Spleen (tissue), 11 donors: ENCODE measurements at regions not wholly inside any gene's neighbourhood (a gene's known extent, or its start where the extent isn't known, plus 50 kb on each side); places are given as distances from the start of the nearest gene placed in this dataset.

Source experiments
- DNase-seq: peaks from one replicate; pipeline ENCODE4 v3.0.0-alpha.2; 2020
- H3K27ac ChIP-seq, 8 donors: fragments of 200-600 bp; sonication (generic) in 7 of 8; 1 replicate in 4 of 8; 2 replicates in 4 of 8; pipeline versions ENCODE4 v1.5.0 to v1.8.0; 2016 to 2021; ENCODE audit warnings: inconsistent platforms in 4 of 8, mild to moderate bottlenecking in 4 of 8, moderate library complexity in 1 of 8
- H3K27me3 ChIP-seq, 7 donors: fragments of 200-600 bp; sonication (generic) in 6 of 7; replicated peaks in 1 of 7; 1 replicate in 4 of 7; 2 replicates in 3 of 7; pipeline versions ENCODE4 v1.5.0 to v1.8.0; 2016 to 2021; ENCODE audit warnings: inconsistent platforms in 3 of 7, mild to moderate bottlenecking in 1 of 7
- H3K36me3 ChIP-seq, 6 donors: fragments of 200-600 bp; sonication (generic) in 5 of 6; 1 replicate in 4 of 6; 2 replicates in 2 of 6; pipeline versions ENCODE4 v1.5.0 to v1.8.0; 2016 to 2021; ENCODE audit warnings: inconsistent platforms in 2 of 6
- H3K4me1 ChIP-seq, 6 donors: fragments of 200-600 bp; sonication (generic) in 5 of 6; 1 replicate in 3 of 6; 2 replicates in 3 of 6; pipeline versions ENCODE4 v1.5.0 to v1.8.0; 2016 to 2021; ENCODE audit warnings: inconsistent platforms in 3 of 6
- H3K4me3 ChIP-seq, 8 donors: fragments of 200-600 bp; sonication (generic) in 7 of 8; 1 replicate in 4 of 8; 2 replicates in 4 of 8; pipeline versions ENCODE4 v1.5.0 to v1.8.0; 2016 to 2021; ENCODE audit warnings: inconsistent platforms in 4 of 8, mild to moderate bottlenecking in 4 of 8, moderate library complexity in 2 of 8
- H3K9me3 ChIP-seq, 8 donors: fragments of 200-600 bp; sonication (generic) in 7 of 8; 1 replicate in 4 of 8; 2 replicates in 4 of 8; pipeline versions ENCODE4 v1.5.0 to v1.8.0; 2016 to 2021; ENCODE audit warnings: inconsistent platforms in 4 of 8
- POLR2A ChIP-seq, 3 donors: fragments of 450-650 bp; IDR thresholded peaks; one replicate each; pipeline ENCODE4 v1.5.1; 2017; ENCODE audit warnings: antibody characterized with exemption in 3 of 3, mild to moderate bottlenecking in 1 of 3
- POLR2AphosphoS5 ChIP-seq, 3 donors: sonication (generic); formaldehyde crosslinking; IDR thresholded peaks; one replicate each; pipeline ENCODE4 v1.5.1; 2017; ENCODE audit warnings: antibody characterized with exemption in 3 of 3
- WGBS, 5 donors: extraction: QIAGEN DNeasy Blood & Tissue Kit in 3 of 5; methylation state at CpG; one replicate each; pipeline versions ENCODE4 v1.1.5 to v1.1.7; 2013 to 2018; 5-methylcytosine and 5-hydroxymethylcytosine counted together
- intact Hi-C: fragments of 100-400 bp; cut with DNase I; formaldehyde crosslinking; loops from one replicate; pipeline ENCODE4 v1.15.0; 2023; ENCODE audit warnings: low total_unique reads
- TF ChIP-seq, protein P1 (sequence below), 11 experiments: fragments of 200-600 bp in 7 of 11; fragments of 450-650 bp in 4 of 11; sonication (generic) in 4 of 11; IDR thresholded peaks in 8 of 11; conservative IDR thresholded peaks in 3 of 11; 1 replicate in 7 of 11; 2 replicates in 4 of 11; pipeline versions ENCODE4 v1.4.0 to v1.8.0; 2016 to 2021; ENCODE audit warnings: antibody characterized with exemption in 11 of 11, inconsistent platforms in 4 of 11, mild to moderate bottlenecking in 1 of 11
- donor health status: healthy with polysubstance abuse.
- donor health status: DM: no; HTN: no; CAD: no; lungs with moderate emphysema.
- donor health status: DM: no; HTN: no; CAD: no.
- donor health status: Bipolar disorder and iron deficiency.
- donor health status: healthy.
- donor health status: DM: no; HTN: no; CAD: no.
- donor health status: DM: yes; HTN: yes; CAD: no.

DNA sequence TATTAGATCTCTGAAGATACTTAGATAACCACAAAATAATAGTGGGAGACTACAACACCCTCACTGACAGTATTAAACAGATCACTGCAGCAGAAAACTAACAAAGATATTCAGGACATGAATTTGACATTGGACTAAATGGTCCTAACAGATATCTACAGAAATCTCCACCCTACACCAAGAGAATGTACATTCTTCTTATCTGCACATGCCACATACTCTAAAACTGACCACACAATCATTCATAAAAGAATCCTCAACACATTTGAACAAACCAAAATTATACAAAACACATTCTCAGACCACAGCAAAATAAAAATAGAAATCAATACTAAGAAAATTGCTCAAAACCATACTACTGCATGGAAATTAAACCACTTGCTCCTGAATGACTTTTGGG, 116.3 kb downstream of the DTWD1 start:
- no peak for TF ChIP-seq POLR2A (IDR thresholded peaks at IDR 0.05)
- TF ChIP-seq, protein P1, sequence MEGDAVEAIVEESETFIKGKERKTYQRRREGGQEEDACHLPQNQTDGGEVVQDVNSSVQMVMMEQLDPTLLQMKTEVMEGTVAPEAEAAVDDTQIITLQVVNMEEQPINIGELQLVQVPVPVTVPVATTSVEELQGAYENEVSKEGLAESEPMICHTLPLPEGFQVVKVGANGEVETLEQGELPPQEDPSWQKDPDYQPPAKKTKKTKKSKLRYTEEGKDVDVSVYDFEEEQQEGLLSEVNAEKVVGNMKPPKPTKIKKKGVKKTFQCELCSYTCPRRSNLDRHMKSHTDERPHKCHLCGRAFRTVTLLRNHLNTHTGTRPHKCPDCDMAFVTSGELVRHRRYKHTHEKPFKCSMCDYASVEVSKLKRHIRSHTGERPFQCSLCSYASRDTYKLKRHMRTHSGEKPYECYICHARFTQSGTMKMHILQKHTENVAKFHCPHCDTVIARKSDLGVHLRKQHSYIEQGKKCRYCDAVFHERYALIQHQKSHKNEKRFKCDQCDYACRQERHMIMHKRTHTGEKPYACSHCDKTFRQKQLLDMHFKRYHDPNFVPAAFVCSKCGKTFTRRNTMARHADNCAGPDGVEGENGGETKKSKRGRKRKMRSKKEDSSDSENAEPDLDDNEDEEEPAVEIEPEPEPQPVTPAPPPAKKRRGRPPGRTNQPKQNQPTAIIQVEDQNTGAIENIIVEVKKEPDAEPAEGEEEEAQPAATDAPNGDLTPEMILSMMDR (IDR thresholded peaks at IDR 0.05 in 8 of 11, conservative IDR thresholded peaks at IDR 0.05 in 3 of 11): no peak
- no peak for TF ChIP-seq POLR2AphosphoS5 (IDR thresholded peaks at IDR 0.05)
- Histone ChIP-seq H3K27ac (no peak overlapping the region), H3K9me3 (peaks cover 0 to 5% (median 0%) of the 10 kb centered on the region in 8 donors), H3K4me1 (no peaks in the 10 kb centered on the region), H3K36me3 (no peaks in the 10 kb centered on the region), H3K27me3 (no peaks in the 10 kb centered on the region), H3K4me3 (no peak overlapping the region)
- intact Hi-C loops: loop anchor here (10.0 kb wide), 1 partner anchor 62 kb away; no protein-coding TSS in a partner anchor
- DNase-seq: no peak

DNA sequence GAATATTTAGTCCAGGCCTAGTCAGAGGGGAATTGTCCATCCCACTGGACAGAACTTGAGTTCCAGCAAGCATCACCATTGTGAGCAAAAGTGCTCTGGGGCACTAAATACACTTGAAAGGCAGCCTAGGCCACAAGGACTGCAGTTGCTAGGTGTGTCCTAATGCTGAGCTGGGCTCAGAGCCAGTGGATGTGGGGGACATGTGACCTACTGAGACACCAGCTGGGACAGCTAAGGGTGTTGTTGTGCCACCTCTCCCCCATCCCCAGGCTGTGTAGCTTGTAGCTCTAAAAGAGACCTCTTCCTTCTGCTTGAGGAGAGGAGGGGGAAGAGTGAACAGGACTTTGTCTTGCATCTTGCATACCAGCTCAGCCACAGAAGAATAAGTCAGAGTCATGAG, 120.9 kb downstream of the DTWD1 start:
- Histone ChIP-seq H3K9me3 (no peaks in the 10 kb centered on the region), H3K4me3 (no peak overlapping the region), H3K4me1 (no peaks in the 10 kb centered on the region), H3K27me3 (no peaks in the 10 kb centered on the region), H3K27ac (no peak overlapping the region), H3K36me3 (no peaks in the 10 kb centered on the region)
- intact Hi-C loops: no loop called here
- TF ChIP-seq, protein P1 (IDR thresholded peaks at IDR 0.05 in 8 of 11, conservative IDR thresholded peaks at IDR 0.05 in 3 of 11): no peak
- TF ChIP-seq POLR2AphosphoS5 (IDR thresholded peaks at IDR 0.05) (no peak), POLR2A (IDR thresholded peaks at IDR 0.05) (no peak)
- no peak for DNase-seq

DNA sequence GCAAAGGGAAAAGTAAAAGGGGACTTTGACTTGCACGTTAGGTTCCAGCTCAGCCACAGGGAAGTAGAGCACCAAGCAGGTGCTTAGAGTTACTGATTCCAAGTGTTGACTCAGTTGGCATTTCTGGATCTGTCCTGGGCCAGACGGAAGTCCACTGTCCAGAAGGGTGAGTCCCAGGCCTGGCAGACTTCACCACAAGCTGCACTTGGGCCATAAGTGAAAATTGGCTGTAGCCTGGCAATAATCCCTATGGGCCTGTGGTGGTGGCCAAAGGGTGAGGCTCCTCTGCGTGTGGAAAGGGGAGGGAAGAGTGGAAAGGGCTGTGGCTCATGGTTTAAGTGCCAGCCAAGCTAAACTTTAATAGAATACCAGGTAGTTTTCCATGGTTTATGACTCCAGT, 121.5 kb downstream of the DTWD1 start:
- 85 to 95% (median 87%) methylated on average over 3 of the region's 3 CpGs for WGBS, 5 donors
- no peaks in the 10 kb centered on the region for H3K36me3 ChIP-seq
- no peaks in the 10 kb centered on the region for H3K4me1 ChIP-seq
- intact Hi-C loops: no loop called here
- TF ChIP-seq, protein P1 (IDR thresholded peaks at IDR 0.05 in 8 of 11, conservative IDR thresholded peaks at IDR 0.05 in 3 of 11): no peak
- TF ChIP-seq POLR2A (IDR thresholded peaks at IDR 0.05): no peak
- TF ChIP-seq POLR2AphosphoS5 (IDR thresholded peaks at IDR 0.05): no peak
- no peak overlapping the region for H3K4me3 ChIP-seq
- H3K9me3 ChIP-seq: no peaks in the 10 kb centered on the region
- H3K27me3 ChIP-seq: no peaks in the 10 kb centered on the region
- no peak for DNase-seq
- H3K27ac ChIP-seq: no peak overlapping the region

DNA sequence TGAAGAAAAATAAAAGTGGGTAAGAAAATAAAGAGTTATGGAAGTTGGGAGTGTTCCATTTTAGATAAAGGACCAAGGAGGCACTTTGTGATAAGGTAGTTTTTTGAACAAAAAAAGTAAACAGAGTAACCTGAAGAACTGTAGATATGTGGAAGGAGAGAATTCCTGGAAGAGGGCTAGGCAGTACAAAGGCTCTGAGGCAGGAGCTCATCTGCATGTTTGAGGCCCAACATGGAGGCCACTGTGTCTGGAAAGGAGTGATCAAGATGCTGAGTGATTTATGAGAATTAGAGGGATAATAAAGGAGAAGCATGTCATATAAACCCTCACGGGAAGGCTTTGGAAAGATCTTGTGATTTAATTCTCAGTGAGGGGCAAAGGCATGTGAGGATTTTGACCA, 126.5 kb downstream of the DTWD1 start:
- TF ChIP-seq, protein P1 (IDR thresholded peaks at IDR 0.05 in 8 of 11, conservative IDR thresholded peaks at IDR 0.05 in 3 of 11): no peak
- Histone ChIP-seq H3K4me3 (no peak overlapping the region), H3K9me3 (no peaks in the 10 kb centered on the region), H3K4me1 (no peaks in the 10 kb centered on the region), H3K27ac (no peak overlapping the region), H3K27me3 (no peaks in the 10 kb centered on the region), H3K36me3 (no peaks in the 10 kb centered on the region)
- 80 to 94% (median 84%) methylated on average over 1 of the region's 1 CpG for WGBS, 5 donors
- intact Hi-C loops: no loop called here
- DNase-seq: no peak
